KG1 (cell line): ENCODE measurements at regions not wholly inside any gene's neighbourhood (a gene's known extent, or its start where the extent isn't known, plus 50 kb on each side); places are given as distances from the start of the nearest gene placed in this dataset.

Experiments
- DNase-seq: peaks from one replicate; lab custom pipeline; 2025; lab: John Stamatoyannopoulos, UW

- no peak for DNase-seq
These were observed 76.0 kb downstream of the ATPSCKMT start for GRCh38 chr5:10173716-10174115.

GRCh38 chr5:10172247-10172646 is 77.4 kb downstream of the ATPSCKMT start:
- no peak for DNase-seq

- DNase-seq, result no peak
These were observed 80.3 kb downstream of the ATPSCKMT start for GRCh38 chr5:10169359-10169758.

- no peak for DNase-seq
These were observed 81.4 kb downstream of the ATPSCKMT start for GRCh38 chr5:10168254-10168653.

GRCh38 chr5:10167806-10168205 is 81.9 kb downstream of the ATPSCKMT start:
- DNase-seq, result no peak

- DNase-seq, result no peak
These were observed 83.3 kb downstream of the ATPSCKMT start for GRCh38 chr5:10166392-10166791.

GRCh38 chr5:10162468-10162867 is 87.2 kb downstream of the ATPSCKMT start:
- DNase-seq, result no peak

GRCh38 chr5:10161778-10162177 is 87.9 kb downstream of the ATPSCKMT start:
- DNase-seq, result no peak

- DNase-seq, result no peak
These were observed 89.4 kb downstream of the ATPSCKMT start for GRCh38 chr5:10160241-10160640.

GRCh38 chr5:10158886-10159285 is 90.8 kb downstream of the ATPSCKMT start:
- no peak for DNase-seq

- no peak for DNase-seq
These were observed 92.5 kb downstream of the ATPSCKMT start for GRCh38 chr5:10157085-10157669.

- DNase-seq, result no peak
These were observed 93.6 kb downstream of the ATPSCKMT start for GRCh38 chr5:10155897-10156667.

- no peak for DNase-seq
These were observed 95.7 kb downstream of the ATPSCKMT start for GRCh38 chr5:10153808-10154537.

GRCh38 chr5:10153394-10153793 is 96.3 kb downstream of the ATPSCKMT start:
- DNase-seq, result no peak

GRCh38 chr5:10151656-10152055 is 98.0 kb downstream of the ATPSCKMT start:
- no peak for DNase-seq

- no peak for DNase-seq
These were observed 99.8 kb downstream of the ATPSCKMT start for GRCh38 chr5:10149911-10150310.

- DNase-seq, result peak; percentile 3
These were observed 103.7 kb downstream of the ATPSCKMT start for GRCh38 chr5:10145923-10146401.

- DNase-seq, result no peak
These were observed 105.6 kb downstream of the ATPSCKMT start for GRCh38 chr5:10144040-10144439.

GRCh38 chr5:10140195-10140973 is 109.3 kb downstream of the ATPSCKMT start:
- DNase-seq, result no peak

GRCh38 chr5:10138395-10139057 is 111.2 kb downstream of the ATPSCKMT start:
- no peak for DNase-seq

- no peak for DNase-seq
These were observed 115.9 kb downstream of the ATPSCKMT start for GRCh38 chr5:10133830-10134229.

GRCh38 chr5:10130881-10131280 is 118.8 kb downstream of the ATPSCKMT start:
- no peak for DNase-seq
